GM19238 (cell line): ENCODE measurements at regions not wholly inside any gene's neighbourhood (a gene's known extent, or its start where the extent isn't known, plus 50 kb on each side); places are given as distances from the start of the nearest gene placed in this dataset.
"Not testable (repeated sequence)": the region's sequence is repeated elsewhere in the genome, so short reads cannot be mapped to it uniquely, and the experiment has no call there.

Experiments used
- DNase-seq: peaks from one replicate; pipeline ENCODE4 v3.0.0; 2011; ENCODE audit warnings: low spot score; ENCODE audit not compliant: insufficient read length

DNA sequence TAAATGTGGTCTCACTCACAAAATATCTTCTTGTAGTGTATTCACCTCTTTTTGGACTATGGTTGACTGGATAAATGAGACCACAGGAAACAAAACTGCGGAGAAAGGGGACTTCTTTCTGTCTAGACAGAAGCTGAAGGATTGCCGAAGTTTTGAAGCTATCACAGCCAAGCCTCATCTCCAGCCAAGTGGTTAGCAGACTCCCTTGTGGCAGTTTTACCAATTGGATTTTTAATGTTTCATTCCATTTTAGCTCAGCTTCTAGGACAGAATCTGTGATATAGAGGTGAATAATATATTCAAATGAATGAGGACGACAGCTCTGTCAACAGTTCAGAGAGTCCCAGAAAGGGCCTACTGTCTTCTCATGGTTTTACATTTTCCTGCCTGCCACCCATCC lies 215.7 kb upstream of the ZNF608 start:
- DNase-seq: no peak

DNA sequence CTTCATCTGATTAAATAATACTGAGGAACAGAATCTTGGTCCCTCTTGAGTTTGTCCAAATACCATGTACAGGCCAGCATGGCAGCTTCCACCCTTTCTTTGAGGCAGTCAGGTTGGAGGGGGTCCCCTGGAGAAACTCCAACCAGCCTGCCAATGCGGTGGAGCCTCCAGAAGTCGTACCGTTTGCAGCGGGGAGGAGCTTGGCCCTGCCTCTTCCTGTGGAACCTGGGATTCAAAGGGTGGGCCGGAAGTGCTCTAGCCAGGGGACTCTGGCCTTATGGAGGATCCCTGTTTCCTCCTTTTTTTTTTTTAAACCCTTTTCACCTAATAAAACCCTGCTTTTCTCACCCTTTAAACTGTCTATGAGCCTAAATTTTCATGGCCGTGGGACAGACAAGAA lies 216.3 kb upstream of the ZNF608 start:
- no peak for DNase-seq

DNA sequence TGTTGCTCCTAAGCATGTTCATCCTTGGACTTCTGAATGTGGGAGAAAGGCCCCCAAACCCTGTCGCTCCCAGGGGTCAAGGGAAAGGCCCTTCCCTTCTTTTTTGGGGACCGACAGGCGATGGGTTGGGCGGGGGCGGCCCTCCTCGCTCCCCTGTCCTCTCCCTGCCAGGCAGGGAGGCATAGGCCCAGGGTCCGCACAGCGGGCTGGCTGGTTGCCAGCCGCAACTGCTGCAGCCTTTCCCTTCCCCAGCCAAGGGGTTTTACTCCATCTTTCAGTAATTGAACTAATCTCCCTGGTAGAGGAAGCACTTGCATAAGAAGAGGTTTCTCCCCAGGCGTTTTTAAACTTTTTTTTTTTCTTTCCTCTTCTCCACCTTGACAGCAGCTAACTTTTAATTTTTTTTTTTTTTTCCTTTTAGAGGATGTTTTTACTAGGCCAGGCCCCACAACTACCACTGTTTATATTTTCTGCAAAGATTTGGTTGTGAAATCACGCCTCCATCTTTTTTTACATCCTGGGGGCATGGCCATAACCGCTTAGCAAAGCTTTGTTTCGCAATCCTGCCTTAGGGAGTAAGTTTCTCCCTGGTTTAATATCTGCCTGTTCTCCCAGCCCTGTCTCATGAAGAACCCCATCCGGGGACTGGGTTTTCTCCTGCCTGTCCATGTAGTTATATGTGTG lies 216.9 kb upstream of the ZNF608 start:
- no peak for DNase-seq

DNA sequence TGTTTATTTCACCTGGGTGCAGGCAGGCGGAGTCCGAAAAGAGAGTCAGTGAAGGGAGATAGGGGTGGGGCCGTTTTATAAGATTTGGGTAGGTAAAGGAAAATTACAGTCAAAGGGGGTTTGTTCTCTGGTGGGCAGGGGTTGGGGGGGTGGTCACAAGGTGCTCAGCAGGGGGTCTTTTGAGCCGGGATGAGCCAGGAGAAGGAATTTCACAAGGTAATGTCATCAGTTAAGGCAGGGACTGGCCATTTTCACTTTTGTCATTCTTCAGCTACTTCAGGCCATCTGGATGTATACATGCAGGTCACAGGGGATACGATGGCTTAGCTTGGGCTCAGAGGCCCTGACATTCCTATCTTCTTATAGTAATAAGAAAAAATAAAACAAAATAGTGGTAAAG lies 220.3 kb upstream of the ZNF608 start:
- not testable (repeated sequence) for DNase-seq

DNA sequence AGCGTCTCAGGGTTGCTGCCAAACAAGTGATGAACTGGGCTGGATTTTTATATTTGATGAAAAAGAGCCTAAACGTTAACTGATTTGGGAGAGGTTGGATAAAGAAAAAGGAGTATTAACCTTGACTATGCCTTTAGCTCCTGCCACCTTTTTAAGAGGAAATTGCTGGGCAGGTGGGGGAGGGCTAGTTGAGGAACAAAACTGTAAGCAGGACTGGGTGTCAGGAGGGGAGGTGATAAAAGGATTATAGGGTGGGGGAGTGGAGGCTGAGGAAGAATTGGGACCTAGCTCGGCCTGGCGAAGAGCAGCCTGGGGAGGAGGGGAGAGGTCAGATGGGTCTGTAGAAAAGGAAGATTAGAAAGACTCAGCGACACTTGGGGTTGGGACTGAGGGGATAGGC lies 223.9 kb upstream of the ZNF608 start:
- not testable (repeated sequence) for DNase-seq

DNA sequence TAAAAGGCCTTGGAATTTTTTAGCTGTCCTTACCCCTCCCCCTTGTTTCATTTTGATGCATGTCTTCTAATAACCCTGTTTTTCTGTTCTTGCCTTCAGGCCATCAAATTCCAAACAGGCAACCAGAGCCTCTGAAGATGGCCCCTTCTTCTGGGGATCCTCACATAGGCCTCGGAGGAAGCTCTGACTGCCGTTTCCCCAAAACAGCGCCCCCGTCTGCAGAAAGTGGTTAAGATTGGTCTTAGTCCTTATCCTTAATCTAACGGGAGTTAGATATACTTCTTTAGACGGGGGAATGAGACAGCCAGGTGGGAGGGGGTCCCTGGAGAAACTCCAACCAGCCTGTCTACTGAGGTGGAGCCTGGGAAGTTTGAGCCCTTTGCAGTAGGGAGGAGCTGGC lies 226.3 kb upstream of the ZNF608 start:
- DNase-seq: no peak

DNA sequence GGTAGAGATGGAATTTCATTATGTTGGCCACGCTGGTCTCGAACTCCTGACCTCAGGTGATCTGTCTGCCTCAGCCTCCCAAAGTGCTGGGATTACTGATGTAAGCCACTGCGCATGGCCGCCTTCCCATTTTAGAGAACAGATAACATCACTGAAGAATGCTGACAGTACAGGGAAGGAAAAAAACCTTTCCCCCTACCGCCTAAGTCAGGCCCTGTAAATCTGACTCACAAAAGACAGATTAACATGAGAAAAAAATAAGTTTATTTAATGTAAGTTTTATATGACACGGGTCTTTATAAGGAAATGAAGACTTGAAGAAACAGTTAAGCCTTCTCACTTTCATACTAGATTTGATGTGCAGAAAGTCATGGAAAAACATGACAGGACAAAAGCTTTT lies 227.2 kb upstream of the ZNF608 start:
- DNase-seq: no peak

DNA sequence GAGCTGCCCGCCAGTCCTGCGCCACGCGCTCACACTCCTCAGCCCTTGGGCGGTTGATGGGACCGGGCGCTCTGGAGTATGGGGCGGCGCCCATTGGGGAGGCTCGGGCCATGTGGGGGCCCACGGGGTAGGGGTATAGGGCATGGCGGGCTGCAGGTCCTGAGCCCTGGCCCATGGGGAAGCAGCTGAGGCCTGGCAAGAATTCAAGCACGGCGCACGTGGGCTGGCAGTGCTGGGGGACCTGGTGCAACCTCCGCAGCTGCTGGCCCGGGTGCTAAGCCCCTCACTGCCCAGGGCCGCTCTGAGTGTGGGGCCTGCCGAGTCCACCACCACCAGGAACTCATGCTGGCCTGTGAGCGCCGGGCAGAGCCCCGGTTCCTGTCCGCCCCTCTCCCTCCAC lies 229.6 kb upstream of the ZNF608 start:
- DNase-seq: no peak

DNA sequence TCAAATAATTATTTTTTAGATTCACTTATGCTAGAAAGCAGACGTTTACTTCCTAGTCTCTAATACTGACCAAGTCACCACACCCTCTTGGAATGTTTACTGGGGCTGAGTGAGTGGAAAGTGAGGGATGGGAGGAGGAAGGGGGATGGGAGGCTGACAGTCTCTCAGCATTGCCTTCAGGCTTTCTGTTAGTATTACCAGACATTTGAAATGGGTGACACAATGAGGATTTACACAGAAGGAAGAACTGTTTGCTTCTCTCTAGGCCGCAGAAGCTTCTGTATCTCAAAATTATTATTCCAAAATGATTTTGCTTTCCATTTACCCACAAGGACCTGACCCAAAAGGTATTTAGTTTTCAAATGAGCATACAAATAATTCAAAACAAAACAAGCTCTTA lies 232.8 kb upstream of the ZNF608 start:
- no peak for DNase-seq

DNA sequence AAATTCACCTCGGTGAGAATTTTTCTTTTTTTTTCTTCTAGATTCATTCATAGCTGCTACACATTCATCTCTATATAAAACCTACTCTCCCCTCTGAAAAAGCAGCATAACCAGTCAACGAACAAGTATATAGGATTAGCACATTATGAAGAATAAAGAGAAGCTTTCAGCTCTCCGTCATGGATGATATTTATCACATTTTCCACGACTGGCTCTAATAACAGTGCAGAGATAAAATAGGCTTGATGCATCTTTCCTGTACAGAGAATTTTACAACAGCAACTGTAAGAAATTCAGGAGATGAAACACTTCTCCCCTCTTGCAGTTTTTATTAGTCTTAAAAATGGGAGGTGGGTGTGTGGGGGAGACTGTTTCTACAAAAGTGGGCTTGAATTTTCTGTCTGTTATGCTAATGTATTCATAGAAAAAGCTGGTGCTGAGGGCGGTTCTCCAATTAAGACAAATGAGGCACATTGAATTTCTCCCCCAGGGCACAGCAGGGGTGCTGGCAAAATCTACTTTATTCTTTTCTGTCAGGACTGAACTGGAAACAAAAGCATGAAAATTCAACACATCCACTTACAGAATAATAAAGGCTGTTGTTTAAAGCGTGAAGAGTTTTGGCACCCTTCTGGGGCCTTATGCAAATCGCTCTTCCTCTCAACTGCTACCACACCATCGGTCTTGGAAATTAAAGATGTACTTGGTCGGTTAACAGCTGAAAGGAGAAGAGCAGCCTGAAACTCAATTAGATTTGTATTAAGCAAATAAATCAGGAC lies 233.9 kb upstream of the ZNF608 start:
- DNase-seq: peak; percentile 27

DNA sequence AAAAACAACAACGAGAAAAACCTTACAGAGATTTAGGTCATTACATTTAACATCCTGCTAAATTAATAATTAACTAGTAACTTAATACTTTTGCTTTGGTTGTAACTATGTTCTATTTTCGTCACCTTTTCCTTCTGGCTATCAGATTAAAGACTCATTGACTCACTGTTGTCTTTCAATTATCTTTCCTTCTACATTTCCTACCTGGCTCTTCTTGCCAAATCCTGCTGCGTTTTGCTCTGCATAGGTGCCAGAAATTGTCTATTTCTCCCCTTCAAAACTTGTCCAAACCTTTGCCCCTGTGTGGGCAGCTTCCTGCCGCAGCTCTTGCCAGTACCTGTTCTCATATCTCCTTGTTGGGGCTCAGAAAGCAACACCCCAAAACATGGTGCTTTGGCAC lies 235.5 kb upstream of the ZNF608 start:
- DNase-seq: no peak

DNA sequence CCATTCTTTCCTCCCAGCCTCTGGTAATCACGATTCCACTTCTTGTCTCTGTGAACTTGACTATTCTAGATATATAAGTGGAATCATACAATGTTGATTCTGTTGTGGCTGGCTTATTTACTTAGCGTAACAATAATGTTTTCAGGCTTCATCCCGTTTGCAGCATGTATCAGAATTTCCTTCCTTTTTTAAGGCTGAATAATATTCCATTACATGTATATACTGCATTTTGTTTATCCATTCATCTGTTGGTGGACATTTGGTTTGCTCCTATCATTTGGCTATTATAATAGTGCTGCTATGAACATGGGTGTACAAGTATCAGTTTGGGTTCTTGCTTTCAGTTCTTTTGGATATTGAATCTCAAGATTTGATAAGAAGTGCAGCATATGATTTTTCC lies 239.7 kb upstream of the ZNF608 start:
- no peak for DNase-seq

DNA sequence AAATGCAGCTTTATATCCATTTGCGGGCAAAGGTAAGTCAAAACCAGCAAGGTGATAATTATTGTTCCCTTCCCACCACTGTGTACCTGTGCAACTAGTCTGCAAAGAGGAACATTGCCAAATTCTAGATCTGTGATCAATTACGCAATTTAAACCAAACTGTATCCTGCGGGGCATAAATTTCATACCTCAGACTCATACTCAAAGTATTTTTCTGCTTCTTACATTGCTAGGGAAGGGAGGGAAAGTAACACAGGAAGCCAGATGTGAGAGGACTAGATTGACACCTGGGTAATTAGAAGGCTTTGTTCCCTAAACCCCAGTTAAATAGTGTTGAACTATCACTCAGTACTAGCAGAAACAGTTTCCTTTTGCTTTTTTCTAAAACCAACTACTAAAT lies 240.2 kb upstream of the ZNF608 start:
- no peak for DNase-seq

DNA sequence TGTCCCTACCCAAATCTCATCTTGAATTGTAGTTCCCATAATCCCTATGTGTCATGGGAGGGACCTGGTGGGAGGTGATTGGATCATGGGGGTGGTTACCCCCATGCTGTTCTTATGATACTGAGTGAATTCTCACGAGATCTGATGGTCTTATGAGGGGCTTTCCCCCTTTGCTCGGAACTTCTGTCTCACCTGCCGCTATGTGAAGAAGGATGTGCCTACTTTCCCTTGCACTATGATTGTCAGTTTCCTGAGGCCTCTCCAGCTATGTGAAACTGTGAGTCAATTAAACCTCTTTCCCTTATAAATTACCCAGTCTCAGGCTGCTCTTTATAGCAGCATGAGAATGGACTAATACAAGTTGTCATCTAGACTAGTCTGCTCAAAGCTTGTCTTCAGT lies 241.3 kb upstream of the ZNF608 start:
- DNase-seq: not testable (repeated sequence)

DNA sequence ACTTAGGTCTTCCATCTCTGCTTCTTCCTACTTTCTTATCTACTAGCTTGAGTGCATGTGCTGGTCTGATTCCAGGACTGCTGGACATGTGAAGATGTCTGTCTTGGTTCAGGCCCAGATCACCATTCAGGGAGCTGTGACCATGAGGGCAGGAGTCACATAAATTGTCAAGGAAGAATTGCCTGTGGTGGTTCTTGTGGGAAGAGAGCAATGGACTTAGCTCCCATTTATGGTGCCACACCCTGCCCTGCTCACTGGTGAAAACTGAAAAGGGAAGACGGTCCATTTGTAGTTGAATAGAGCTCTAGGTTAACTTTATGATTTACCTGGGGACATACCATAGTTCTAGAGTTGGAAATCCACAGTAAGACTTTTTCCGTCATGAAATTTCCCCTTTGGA lies 244.3 kb upstream of the ZNF608 start:
- DNase-seq: no peak

DNA sequence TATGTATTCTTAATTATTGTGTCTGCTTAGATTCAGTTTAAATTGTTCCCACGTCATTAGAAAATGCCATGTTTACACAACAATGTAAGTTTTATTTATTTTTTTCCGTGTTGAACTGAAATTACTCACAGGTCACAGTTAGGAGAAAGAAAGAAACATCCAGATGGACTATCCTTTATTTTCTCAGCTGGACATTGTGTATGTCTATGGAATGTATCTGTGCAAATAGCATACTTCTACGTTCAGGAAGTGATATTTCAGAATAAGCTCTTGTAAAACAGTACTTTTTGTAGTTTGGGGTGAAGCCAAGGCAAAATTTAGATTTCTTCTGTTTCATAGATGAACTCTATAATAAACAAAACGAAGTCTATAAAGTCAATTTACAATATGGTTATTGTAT lies 249.0 kb upstream of the ZNF608 start:
- DNase-seq: no peak

DNA sequence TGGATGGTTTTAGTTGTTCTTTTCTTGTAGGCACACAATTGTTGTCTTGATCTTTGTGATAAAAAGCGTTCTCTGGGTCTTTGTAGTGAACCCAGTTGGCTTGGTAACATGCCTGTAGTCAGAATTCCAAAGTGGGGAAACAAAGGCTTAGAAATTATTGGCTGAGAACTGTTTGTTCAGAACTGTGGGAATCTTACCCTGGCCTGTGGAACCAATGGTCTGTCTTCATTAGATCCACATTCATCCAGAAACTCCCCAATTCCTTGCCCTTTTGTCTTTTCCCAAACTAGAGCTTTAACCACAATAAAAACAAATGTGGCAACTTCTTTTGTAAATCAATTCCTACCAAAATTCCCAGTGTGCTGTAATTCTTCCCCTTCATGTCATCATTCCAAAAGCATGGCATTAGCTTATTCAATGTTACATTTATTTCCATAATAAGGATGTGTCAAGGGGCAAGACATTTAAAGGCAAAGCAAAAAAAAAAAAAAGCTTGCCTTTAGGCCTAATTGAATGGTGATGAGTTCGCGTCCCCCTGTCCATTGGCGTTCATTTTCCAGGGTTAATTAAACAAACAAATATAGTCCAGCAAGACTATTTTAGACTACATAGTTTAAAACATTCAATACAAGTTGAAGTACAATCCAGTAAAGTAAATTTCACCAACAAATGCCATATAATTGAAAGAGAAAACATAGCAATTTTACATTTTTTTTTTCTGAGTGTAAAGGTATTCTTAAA lies 249.8 kb upstream of the ZNF608 start:
- no peak for DNase-seq

DNA sequence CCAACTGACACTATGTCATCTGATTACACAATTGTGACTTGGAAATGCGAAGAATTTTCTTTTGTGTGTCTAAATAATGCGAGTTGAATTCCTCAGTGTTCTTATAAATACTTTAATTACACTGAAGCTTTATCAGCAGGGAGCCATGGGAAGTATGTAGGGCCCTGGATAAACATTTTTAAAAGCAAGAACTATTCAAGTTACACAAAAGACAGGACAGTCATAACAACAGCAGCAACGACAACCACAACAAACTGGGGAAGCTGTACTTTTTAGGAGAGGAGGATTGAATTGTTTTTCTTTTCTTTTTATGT lies 250.3 kb upstream of the ZNF608 start:
- no peak for DNase-seq

DNA sequence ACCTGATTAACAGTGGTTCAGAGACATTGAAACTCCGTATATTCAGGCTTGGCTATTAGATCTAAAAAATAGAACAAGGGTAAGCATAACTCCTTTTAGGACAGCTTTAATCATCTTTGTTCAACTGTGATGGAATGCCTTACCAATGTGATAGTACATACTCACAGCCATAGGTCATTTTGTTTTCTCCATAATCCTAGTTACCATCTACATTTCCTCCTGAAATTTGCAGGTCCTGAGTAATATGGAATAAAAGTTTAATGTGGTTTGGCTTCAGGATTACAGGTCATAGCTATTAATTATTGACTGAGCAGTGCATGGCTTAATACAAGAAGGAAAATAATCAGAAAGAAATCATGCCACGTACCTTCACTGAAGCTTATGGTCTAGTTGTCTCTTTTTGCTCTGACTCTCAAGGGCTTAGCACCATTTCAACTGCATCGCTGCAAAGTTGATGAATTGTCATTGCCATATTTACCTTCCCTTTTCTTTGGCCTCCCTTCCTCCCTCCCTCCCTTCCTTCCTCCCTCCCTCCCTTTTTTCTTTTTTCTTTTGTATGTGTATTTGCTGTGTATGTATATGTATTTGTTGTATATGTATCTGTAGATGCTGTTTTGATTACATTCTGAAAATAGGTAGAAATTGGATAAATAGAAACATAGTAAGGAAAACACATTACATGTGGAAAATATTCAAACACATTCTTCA lies 250.9 kb upstream of the ZNF608 start:
- no peak for DNase-seq

DNA sequence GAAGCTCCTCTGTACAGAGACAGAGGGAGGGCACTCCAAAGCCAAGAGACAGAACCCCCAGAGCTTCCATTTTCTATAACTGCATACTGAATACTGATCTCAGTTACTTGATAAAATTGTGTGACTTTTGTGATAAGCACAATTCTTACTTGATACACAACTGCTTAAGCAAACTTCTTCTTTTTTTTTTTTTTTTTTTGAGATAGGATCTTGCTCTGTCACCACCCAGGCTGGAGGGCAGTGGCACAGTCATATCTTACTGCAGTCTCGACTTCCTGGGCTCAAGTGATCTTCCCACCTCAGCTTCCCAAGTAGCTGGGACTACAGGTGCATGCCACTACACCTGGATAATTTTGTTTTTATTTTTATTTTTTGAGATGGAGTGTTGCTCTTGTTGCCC lies 252.1 kb upstream of the ZNF608 start:
- no peak for DNase-seq

DNA sequence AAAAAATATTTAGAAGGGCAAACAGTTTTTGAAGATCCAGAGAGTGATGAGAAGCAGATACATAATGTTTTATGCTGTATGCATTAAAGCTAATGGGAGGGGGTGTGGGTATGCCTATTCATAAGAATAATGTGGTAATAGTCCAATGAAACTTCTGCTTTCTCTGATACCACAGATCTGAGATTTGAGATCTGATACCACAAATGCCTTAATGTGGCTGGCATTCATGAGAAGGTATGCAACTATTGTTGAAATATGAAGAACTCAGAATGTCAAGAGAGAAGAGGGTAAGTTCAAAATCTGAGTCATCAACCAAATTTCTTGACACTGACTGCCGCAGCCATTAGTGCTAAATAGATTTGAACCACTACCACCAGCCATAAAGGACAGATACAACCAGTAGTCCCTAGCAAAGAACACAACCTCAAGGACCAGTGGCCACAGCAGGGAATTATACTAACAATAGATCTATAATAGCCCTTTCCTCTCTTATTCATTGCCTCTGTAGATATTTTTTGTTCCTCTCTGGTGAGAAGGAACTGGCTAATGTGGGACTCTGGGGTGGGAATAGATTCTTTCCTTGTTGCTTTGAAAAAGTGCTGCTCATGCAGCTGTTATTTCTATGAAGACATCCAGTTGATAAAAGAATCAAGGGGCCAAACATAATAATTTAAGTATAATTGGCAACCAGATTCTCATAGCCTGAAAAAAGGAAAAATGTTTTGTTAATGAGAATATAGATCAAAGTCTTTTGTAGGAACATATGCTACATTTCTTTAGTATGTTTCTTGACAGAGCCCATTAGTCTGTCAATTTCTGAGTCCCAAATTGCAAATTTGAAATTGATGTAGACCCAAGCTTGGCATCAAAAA lies 256.5 kb upstream of the ZNF608 start:
- DNase-seq: no peak
